IMR-90 (cell line): ENCODE measurements at regions not wholly inside any gene's neighbourhood (a gene's known extent, or its start where the extent isn't known, plus 50 kb on each side); places are given as distances from the start of the nearest gene placed in this dataset.

Experiments used
- ATAC-seq: fragments of 200-7000 bp; cut with Tn5 transposase; 2 replicates; pipeline ENCODE4 v1.9.1; 2020; ENCODE audit warnings: low read depth, mild to moderate bottlenecking, moderate library complexity
- BruUV-seq: library from RNA; stranded (reverse); fragments of 400-500 nt; replicated peaks from 2 replicates; lab custom pipeline; 2021; lab: Mats Ljungman, UMichigan
- CTCF ChIA-PET: fragments of 300-600 bp; formaldehyde crosslinking; extraction: SDS; loops from one replicate; lab custom pipeline; 2021; ENCODE audit warnings: antibody characterized with exemption; lab: Yijun Ruan, JAX
- POLR2A ChIA-PET: fragments of 300-600 bp; sonication (Branson Sonifier 250); formaldehyde crosslinking; loops from one replicate; lab custom pipeline; 2022; ENCODE audit warnings: antibody characterized with exemption; ENCODE audit not compliant: unreplicated experiment; lab: Charles Lee
- DNase-seq: peaks from one replicate; pipeline ENCODE4 v3.0.0; 2013
- H2AFZ ChIP-seq: replicated peaks from 2 replicates; pipeline ENCODE3; 2013; ENCODE audit warnings: low read length, mild to moderate bottlenecking; ENCODE audit not compliant: poor library complexity
- H2AK5ac ChIP-seq: 2 replicates; pipeline ENCODE4 v1.6.1; 2013; ENCODE audit warnings: low read depth, low read length, inconsistent platforms
- H2AK9ac ChIP-seq: replicated peaks from 2 replicates; pipeline ENCODE3; 2013; ENCODE audit warnings: mild to moderate bottlenecking, low read depth, low read length, moderate library complexity; ENCODE audit not compliant: poor library complexity
- H2BK120ac ChIP-seq: 2 replicates; pipeline ENCODE4 v1.6.1; 2013; ENCODE audit warnings: low read depth, low read length, inconsistent platforms
- H2BK15ac ChIP-seq: 3 replicates; pipeline ENCODE4 v1.6.1; 2013; ENCODE audit warnings: low read depth, low read length, inconsistent platforms
- H2BK20ac ChIP-seq: 2 replicates; pipeline ENCODE4 v1.6.1; 2013; ENCODE audit warnings: low read depth, mild to moderate bottlenecking, inconsistent platforms, low read length, moderate library complexity
- H2BK5ac ChIP-seq: 2 replicates; pipeline ENCODE4 v1.6.1; 2013; ENCODE audit warnings: mild to moderate bottlenecking, low read depth, low read length, inconsistent platforms; ENCODE audit not compliant: poor library complexity, severe bottlenecking
- H3K14ac ChIP-seq: replicated peaks from 2 replicates; pipeline ENCODE4 v1.6.1; 2013; ENCODE audit warnings: low read depth, low read length, inconsistent platforms
- H3K18ac ChIP-seq: 2 replicates; pipeline ENCODE4 v1.6.1; 2013; ENCODE audit warnings: low read depth, low read length, control low read depth
- H3K23ac ChIP-seq: 2 replicates; pipeline ENCODE4 v1.6.1; 2013; ENCODE audit warnings: low read depth, low read length, inconsistent platforms
- H3K27ac ChIP-seq: 2 replicates; pipeline ENCODE4 v1.5.1; 2013; ENCODE audit warnings: mild to moderate bottlenecking, control low read depth, low read length; ENCODE audit not compliant: insufficient read depth
- H3K27me3 ChIP-seq: 2 replicates; pipeline ENCODE4 v1.6.1; 2013; ENCODE audit warnings: low read length; ENCODE audit not compliant: control insufficient read depth, insufficient read depth
- H3K36me3 ChIP-seq: 2 replicates; pipeline ENCODE4 v1.6.1; 2013; ENCODE audit warnings: low read length, mixed read lengths; ENCODE audit not compliant: control insufficient read depth, insufficient read depth
- H3K4ac ChIP-seq: 2 replicates; pipeline ENCODE4 v1.6.1; 2013; ENCODE audit warnings: low read depth, low read length, inconsistent platforms
- H3K4me1 ChIP-seq: 2 replicates; pipeline ENCODE4 v1.6.1; 2013; ENCODE audit warnings: low read length, mixed read lengths; ENCODE audit not compliant: control insufficient read depth, insufficient read depth
- H3K4me2 ChIP-seq: 2 replicates; pipeline ENCODE4 v1.6.1; 2013; ENCODE audit warnings: low read depth, mild to moderate bottlenecking, control low read depth, low read length, moderate library complexity
- H3K4me3 ChIP-seq: 2 replicates; pipeline ENCODE4 v1.5.1; 2013; ENCODE audit warnings: low read depth, mild to moderate bottlenecking, control low read depth, low read length, moderate library complexity; ENCODE audit not compliant: insufficient read depth
- H3K56ac ChIP-seq: 2 replicates; pipeline ENCODE4 v1.6.1; 2013; ENCODE audit warnings: low read length, inconsistent platforms; ENCODE audit not compliant: insufficient read depth; ENCODE audit errors: extremely low read depth
- H3K79me1 ChIP-seq, 2 experiments: 2 replicates each; pipeline ENCODE4 v1.6.1; 2013; ENCODE audit warnings: low read length in 2 of 2, inconsistent platforms in 1 of 2, low read depth in 1 of 2
- H3K9ac ChIP-seq: 2 replicates; pipeline ENCODE4 v1.6.1; 2013; ENCODE audit warnings: low read depth, low read length, control low read depth
- H3K9me1 ChIP-seq: 2 replicates; pipeline ENCODE4 v1.6.1; 2013; ENCODE audit warnings: low read length, inconsistent platforms; ENCODE audit not compliant: insufficient read depth
- H3K9me3 ChIP-seq: 2 replicates; pipeline ENCODE4 v1.6.1; 2013; ENCODE audit warnings: low read length; ENCODE audit not compliant: control insufficient read depth, insufficient read depth
- H4K20me1 ChIP-seq: 2 replicates; pipeline ENCODE4 v1.6.1; 2013; ENCODE audit warnings: low read length, inconsistent platforms; ENCODE audit not compliant: insufficient read depth
- H4K5ac ChIP-seq: 2 replicates; pipeline ENCODE4 v1.6.1; 2013; ENCODE audit warnings: mild to moderate bottlenecking, low read depth, low read length, control low read depth
- H4K8ac ChIP-seq, 2 experiments: 2 replicates each; pipeline ENCODE4 v1.6.1; 2013; ENCODE audit warnings: low read depth in 2 of 2, low read length in 2 of 2, control low read depth in 1 of 2, inconsistent platforms in 1 of 2
- H4K91ac ChIP-seq: 2 replicates; pipeline ENCODE4 v1.6.1; 2013; ENCODE audit warnings: low read depth, low read length, inconsistent platforms; ENCODE audit not compliant: insufficient read depth
- BHLHE40 ChIP-seq: fragments of 150-350 bp; IDR thresholded peaks from 2 replicates; pipeline ENCODE4 v1.6.1; 2016; ENCODE audit warnings: mild to moderate bottlenecking, low read depth, low read length
- CEBPB ChIP-seq: IDR thresholded peaks from 2 replicates; pipeline ENCODE4 v1.6.1; 2012; ENCODE audit warnings: low read depth, low read length, improper control_type of control experiment
- FOS ChIP-seq: fragments of 150-350 bp; IDR thresholded peaks from 2 replicates; pipeline ENCODE4 v1.6.1; 2016; ENCODE audit warnings: low read depth, low read length
- MAFK ChIP-seq: IDR thresholded peaks from 2 replicates; pipeline ENCODE4 v1.6.1; 2012; ENCODE audit warnings: low read depth, low read length, improper control_type of control experiment
- MAZ ChIP-seq: IDR thresholded peaks from 2 replicates; pipeline ENCODE4 v1.6.1; 2012; ENCODE audit warnings: low read depth, mild to moderate bottlenecking, low read length, improper control_type of control experiment, moderate library complexity, borderline replicate concordance
- MXI1 ChIP-seq: IDR thresholded peaks from 2 replicates; pipeline ENCODE4 v1.6.1; 2012; ENCODE audit warnings: low read depth, mild to moderate bottlenecking, low read length, moderate library complexity, borderline replicate concordance
- NFE2L2 ChIP-seq: fragments of 150-350 bp; IDR thresholded peaks from 2 replicates; pipeline ENCODE4 v1.6.1; 2016; ENCODE audit warnings: low read depth, mild to moderate bottlenecking, low read length
- RAD21 ChIP-seq: IDR thresholded peaks from 2 replicates; pipeline ENCODE4 v1.6.1; 2012; ENCODE audit warnings: low read length, improper control_type of control experiment
- RCOR1 ChIP-seq: IDR thresholded peaks from 2 replicates; pipeline ENCODE4 v1.6.1; 2012; ENCODE audit warnings: mild to moderate bottlenecking, low read length, improper control_type of control experiment; ENCODE audit not compliant: insufficient replicate concordance
- RFX5 ChIP-seq: IDR thresholded peaks from 2 replicates; pipeline ENCODE4 v1.8.0; 2012; ENCODE audit warnings: low read depth, mild to moderate bottlenecking, low read length, moderate library complexity
- WGBS, 2 experiments: methylation state at CpG; one replicate each; pipeline versions ENCODE4 v1.1.5 to v1.1.7; 2013; ENCODE audit warnings: missing lambda C conversion rate in 2 of 2; ENCODE audit not compliant: insufficient read length in 1 of 2; ENCODE audit errors: extremely low coverage in 2 of 2; 5-methylcytosine and 5-hydroxymethylcytosine counted together
- dilution Hi-C: fragments of 300-500 bp; cut with HindIII; formaldehyde crosslinking; loops from one replicate; pipeline ENCODE4 v1.14.3; 2018; ENCODE audit warnings: low sequenced_read_pairs; ENCODE audit not compliant: unreplicated experiment
- in situ Hi-C: fragments of 300-500 bp; cut with MboI; formaldehyde crosslinking; loops from 3 replicates; pipeline ENCODE4 v1.14.3; 2019; ENCODE audit warnings: low sequenced_read_pairs, inconsistent platforms, mixed read lengths
- intact Hi-C: fragments of 100-400 bp; cut with micrococcal nuclease; formaldehyde crosslinking; loops from 2 replicates; pipeline ENCODE4 v1.10.0; 2022
- TF ChIP-seq, protein P1 (sequence below): fragments of 150-350 bp; IDR thresholded peaks from 2 replicates; pipeline ENCODE4 v1.6.1; 2017; ENCODE audit warnings: mild to moderate bottlenecking, antibody characterized with exemption, low read length, low read depth

DNA sequence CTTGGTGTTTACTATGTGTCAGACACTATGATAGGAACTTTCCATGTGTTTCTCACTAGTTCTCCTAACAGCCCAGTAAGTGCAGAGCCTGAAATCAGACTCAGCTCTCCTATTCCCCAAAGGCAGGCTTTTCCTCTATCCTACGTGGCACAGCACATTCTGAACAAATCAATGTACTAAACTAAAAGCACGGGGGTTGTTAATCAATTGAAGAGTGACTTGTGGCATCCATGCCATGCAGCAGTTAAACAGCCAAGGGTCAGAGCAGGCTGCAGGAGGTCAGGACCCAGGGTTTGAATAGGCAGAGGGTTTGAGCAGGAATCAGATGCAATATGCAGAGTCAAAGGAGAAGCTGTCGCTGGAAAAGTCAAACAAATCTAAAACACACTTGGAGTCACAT lies 289.7 kb upstream of the LDB2 start:
- POLR2A ChIA-PET = no interaction called here
- Histone ChIP-seq H2BK15ac (peak overlapping the region; percentile 42; the same call in 2 of the 3 replicates), H3K9ac (no peak overlapping the region), H3K9me3 (no peaks in the 10 kb centered on the region; the same call in 1 of the 2 replicates), H3K4me3 (no peak overlapping the region), H4K5ac (peak overlapping the region; percentile 65), H3K4me2 (no peak overlapping the region; the same call in 1 of the 2 replicates), H2BK120ac (peak overlapping the region; percentile 55), H3K9me1 (peaks cover 7% of the 10 kb centered on the region; the same call in 1 of the 2 replicates), H4K91ac (peak overlapping the region; percentile 11), H4K8ac (peak overlapping the region in 1 of 2 experiments; percentile 23; a peak in 1 of 4 replicates), H3K79me1 (no peaks in the 10 kb centered on the region), H3K4me1 (peaks cover 19% of the 10 kb centered on the region), H3K27me3 (no peaks in the 10 kb centered on the region), H3K56ac (no peak overlapping the region), H3K18ac (peak overlapping the region; percentile 79), H2AK5ac (peak overlapping the region; percentile 18; the same call in 1 of the 2 replicates), H2AK9ac (no peak overlapping the region), H3K4ac (peak overlapping the region; percentile 39), H3K36me3 (no peaks in the 10 kb centered on the region), H4K20me1 (no peaks in the 10 kb centered on the region), H3K27ac (peak overlapping the region; percentile 63; the same call in 1 of the 2 replicates), H3K23ac (no peak overlapping the region), H3K14ac (peak overlapping the region; percentile 34; the same call in 1 of the 2 replicates), H2BK5ac (no peak overlapping the region), H2AFZ (no peak overlapping the region), H2BK20ac (peak overlapping the region; percentile 12; the same call in 1 of the 2 replicates)
- in situ Hi-C loops (no loop called here), intact Hi-C loops (loop anchor here (5.0 kb wide), 1 partner anchor 116 kb away; no protein-coding TSS in a partner anchor), dilution Hi-C loops (no loop called here)
- no peak for ATAC-seq
- no TSS peak for BruUV-seq
- no peak for DNase-seq
- TF ChIP-seq BHLHE40 (no peak), RFX5 (no peak), MAFK (no peak), MAZ (no peak), CEBPB (no peak), MXI1 (no peak), FOS (no peak), RCOR1 (no peak), NFE2L2 (no peak), RAD21 (no peak)
- TF ChIP-seq, protein P1, sequence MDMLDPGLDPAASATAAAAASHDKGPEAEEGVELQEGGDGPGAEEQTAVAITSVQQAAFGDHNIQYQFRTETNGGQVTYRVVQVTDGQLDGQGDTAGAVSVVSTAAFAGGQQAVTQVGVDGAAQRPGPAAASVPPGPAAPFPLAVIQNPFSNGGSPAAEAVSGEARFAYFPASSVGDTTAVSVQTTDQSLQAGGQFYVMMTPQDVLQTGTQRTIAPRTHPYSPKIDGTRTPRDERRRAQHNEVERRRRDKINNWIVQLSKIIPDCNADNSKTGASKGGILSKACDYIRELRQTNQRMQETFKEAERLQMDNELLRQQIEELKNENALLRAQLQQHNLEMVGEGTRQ = no peak
- CTCF ChIA-PET = no interaction called here
- no CpG with 5 or more reads among the region's 3 CpGs for WGBS, 2 experiments
